HG03196 (cell line): ENCODE measurements at regions not wholly inside any gene's neighbourhood (a gene's known extent, or its start where the extent isn't known, plus 50 kb on each side); places are given as distances from the start of the nearest gene placed in this dataset.

Experiments used
- ATAC-seq: cut with Tn5 transposase; IDR thresholded peaks from one replicate; pipeline ENCODE4 v1.9.1; 2021; ENCODE audit not compliant: unreplicated experiment

GRCh38 chr4:43343298-43343697 lies 450.8 kb downstream of the GRXCR1 start:
- no peak for ATAC-seq

- no peak for ATAC-seq
Observed at GRCh38 chr4:43345323-43345925, 452.9 kb downstream of the GRXCR1 start.

- no peak for ATAC-seq
Observed at GRCh38 chr4:43348591-43348990, 456.1 kb downstream of the GRXCR1 start.

DNA sequence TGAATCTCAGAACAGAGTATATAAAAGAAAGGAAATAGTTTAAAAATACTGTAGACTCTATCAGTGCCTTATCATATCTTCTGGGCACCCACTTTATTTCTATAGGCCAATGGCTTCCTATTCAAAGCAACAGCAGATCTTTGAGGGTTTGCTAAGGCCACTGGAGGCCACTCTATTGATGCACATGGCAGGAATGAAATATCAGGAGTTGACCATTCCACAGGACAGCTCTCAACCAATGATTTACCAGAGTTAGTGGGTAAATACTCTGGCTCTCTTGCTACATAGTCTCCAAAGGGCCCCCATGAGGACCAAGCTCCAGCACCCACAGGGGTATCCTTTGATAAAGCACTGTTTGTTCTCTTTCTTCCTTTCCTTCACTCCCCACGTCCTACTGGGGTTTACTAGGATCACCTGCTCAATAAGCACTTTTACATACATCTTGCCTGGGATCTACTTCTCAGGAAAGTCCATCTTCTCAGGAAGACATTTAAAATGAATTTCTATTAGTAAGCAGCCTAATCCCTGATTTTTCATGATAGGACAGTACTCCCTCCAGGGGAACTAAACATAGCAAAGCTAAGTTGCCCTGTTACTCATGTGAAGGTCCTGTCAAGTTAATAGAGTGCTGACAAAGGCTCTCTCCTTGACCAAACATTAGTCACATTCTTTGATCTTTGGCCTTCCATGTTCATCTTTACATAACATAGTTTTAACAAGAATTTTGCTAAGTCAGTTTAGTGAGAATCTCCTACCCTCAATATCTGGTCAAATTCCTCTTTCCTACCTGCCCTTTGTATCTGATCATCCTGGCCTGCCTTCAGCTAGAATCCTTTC lies 459.7 kb downstream of the GRXCR1 start:
- no peak for ATAC-seq

DNA sequence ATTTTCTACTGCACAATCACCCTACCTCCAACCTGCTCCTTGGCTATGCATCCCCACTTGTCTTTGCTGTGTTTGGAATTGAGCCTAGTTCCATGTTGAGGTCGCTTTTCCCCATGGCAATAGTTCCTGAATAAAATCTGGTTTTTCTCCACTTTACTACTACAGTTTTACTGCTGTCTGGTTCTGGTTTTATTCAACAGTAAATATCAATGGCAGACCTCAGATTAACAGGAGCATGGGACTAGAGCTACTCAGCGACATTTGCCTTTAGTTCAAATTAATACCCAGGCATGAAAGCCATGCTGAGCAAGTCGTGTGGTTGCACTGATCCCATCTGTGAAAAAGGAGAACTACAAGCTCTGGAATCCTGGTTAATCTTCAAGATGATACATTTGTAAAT lies 460.3 kb downstream of the GRXCR1 start:
- no peak for ATAC-seq

- no peak for ATAC-seq
Observed at GRCh38 chr4:43353552-43353951, 461.0 kb downstream of the GRXCR1 start.

- ATAC-seq = no peak
Observed at GRCh38 chr4:43356786-43357185, 464.3 kb downstream of the GRXCR1 start.

GRCh38 chr4:43357252-43357974 lies 464.9 kb downstream of the GRXCR1 start:
- ATAC-seq = no peak

DNA sequence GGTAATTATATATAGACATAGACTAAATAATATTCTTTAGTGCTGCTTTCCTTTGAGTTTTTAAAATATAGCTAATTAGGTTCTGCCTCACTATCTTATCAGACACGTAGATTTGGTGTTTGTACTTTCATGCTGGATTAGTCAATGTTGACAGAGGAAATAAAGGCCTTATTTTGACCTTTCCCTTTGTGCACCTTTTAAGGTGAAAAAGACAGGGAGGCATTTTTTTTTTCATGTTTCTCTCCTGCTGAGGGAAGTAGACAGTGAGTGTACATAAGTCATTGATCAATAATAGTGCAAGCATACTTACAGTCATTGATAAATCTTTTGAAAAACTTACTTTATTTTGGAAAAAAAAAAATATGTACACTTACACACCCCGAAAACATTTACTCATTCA lies 467.8 kb downstream of the GRXCR1 start:
- ATAC-seq = no peak

DNA sequence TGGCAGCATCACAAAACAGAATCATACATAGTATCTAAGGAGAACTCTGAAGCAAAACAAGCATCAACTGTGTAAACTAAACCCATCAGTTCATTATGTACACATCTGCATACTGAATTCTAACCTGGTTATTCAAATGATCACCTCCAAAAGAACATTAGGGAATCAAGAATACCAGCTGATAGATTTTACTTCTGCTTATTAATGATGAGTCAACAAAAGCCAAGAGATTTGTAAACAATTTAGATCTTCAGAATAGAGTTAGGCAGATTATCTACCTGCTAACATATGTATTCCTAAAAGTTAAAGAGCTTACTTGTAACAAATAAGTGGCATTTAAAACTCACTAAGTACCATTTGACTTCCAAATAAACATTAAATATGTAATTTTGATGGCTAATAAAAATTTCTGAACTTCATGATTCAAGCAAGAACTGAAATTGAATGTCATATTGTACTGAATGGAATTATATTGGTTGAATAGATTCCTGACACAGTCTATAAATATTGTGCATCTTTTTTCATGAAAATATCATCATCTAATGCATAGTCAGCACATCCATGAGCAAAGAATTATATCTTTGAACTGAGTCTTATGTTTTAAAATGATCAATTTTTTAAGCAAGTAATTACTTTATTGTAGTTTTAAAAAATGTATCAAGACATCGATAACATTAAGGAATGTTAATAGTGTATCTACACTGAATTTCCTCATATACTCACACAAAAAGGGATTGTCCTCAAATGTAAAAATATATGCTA lies 470.5 kb downstream of the GRXCR1 start:
- ATAC-seq = no peak

DNA sequence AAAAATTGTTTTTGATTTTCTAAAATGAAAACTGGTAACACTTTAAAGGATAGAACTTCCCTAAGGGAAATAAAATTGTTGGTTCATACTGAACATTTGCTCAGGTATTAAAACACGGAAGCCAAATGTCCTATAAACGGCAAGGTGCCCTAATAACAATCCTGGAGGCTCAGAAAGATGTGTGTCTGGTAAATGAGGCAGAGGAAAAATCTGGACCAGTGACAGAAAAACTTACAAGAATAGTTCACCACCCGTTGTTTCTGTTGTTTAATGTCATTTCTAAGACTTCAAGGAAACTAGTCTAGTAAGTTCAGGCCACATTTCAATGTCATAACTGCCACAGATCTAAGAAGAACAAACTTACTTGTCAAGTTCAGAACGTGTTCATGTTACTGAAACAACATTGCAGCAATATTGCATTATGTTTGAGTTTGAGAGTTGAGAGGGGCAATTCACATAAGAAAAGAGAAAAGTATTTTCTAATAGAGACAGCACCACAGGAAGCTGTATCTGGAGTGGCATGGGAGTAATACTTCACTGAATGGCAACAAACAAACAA lies 476.6 kb downstream of the GRXCR1 start:
- ATAC-seq = no peak

DNA sequence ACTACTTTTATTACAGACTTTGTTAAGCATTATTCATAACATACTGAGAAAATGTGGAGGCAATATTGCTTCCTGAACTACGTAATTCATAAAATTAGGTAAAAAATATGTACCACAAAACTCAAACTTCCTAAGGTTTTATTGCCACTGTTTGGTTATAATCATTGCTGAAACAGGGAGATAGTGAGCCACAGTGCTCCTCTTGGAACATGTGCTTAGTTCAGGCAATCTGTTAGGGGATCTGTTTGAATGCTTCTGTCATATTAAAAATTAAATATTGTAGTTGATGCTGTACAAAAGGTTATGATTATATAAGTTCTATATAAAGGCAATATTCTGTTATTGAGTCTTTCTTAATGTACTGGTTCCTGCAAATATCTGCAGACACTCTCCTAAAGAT lies 480.7 kb downstream of the GRXCR1 start:
- ATAC-seq = no peak

DNA sequence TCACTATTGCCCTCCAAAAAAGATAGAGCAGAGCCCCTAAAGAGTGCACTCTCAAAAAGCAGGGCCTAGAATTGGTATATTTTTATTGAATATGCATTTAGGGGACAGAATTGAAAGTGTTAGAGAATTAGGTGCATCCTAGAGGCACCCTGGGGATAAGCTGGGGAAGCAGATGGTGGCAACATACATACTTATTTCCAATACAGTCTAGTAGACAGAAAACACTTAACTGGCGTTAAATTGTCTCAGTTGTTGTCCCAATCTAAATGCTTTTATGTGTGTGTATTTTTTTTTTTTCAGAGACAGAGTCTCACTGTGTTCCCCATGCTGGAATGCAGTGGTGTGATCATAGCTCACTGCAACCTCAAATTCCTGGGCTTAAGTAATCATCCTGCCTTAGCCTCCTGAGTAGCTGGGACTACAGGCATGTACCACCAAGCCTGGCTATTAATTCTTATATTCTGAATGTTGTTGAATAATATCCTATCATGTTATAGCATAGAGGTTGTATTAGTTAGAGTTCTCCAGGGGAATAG lies 481.8 kb downstream of the GRXCR1 start:
- ATAC-seq = no peak

- no peak for ATAC-seq
Observed at GRCh38 chr4:43379016-43379415, 486.5 kb downstream of the GRXCR1 start.

DNA sequence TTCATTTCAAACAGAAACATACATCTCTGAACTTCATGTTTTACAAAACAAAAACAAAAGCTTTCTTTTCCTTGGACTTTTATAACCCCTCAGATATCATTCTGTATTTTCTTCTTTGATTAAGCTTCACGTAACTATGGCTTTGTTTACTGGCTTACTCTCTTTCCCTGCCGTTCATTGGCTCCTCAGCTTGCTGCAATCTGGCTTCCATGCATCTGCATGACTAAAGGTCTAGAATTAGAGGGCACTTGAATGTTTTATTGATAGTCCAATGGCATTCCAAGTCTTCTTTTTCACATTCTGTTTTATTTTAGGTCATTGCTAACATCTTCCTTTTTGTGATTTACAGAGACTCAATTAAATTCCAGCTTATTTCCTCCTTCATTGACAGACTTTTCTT lies 487.6 kb downstream of the GRXCR1 start:
- ATAC-seq = no peak

- ATAC-seq = no peak
Observed at GRCh38 chr4:43391069-43391468, 498.6 kb downstream of the GRXCR1 start.

DNA sequence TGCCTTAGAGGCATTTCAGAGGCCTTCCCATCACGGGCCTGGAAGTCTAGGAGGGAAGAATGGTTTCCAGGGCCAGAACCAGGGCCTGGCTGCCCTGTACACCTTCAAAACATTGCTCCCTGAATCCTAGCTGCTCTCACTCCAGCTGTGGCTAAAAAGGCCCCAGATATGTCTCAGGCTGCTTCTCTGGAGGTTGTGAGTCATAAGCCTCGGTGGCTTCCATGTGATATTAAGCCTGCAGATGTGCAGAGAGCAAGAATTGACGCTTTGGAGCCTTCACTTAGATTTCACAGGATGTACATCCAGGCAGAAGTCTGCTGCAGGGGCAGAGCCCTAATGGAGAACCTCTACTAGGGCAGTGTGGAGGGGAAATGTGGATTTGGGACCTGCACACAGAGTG lies 502.5 kb downstream of the GRXCR1 start:
- no peak for ATAC-seq

DNA sequence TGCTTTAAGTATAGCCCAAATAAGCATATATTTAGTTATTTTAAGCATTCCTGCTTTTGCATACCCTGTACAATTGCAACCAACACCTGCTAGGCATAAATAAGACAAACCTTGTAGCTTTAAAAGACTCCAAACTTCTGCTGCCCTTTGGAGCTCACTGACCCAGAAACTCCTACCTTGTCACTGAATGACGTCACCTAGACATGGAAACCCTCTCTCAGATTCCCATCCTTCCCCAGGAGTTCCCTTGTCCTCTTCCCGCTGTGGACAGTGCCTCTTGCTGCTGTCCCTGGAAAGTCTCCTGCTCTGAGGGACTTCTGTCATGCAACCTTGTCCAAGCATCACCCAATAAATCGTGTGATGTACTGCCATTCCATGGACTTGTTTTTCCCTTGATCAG lies 507.2 kb downstream of the GRXCR1 start:
- ATAC-seq = no peak

DNA sequence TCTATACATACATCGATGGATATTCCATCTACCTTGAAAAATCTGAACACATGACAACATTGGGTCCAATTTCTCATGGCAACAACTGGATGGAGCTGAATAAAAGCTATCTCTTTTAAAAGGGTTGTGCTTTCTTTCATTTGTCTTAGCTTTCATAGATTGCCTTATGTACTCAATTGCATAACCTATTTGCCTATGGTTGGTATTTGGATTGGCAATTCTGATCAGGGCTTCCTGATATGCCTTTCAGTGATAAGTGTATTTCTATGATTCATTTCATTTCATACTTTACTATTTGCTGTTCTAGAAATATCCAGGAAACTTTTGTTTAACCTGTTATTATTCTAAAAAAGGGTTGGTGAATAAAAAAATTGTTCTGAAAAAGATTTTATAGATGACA lies 509.9 kb downstream of the GRXCR1 start:
- no peak for ATAC-seq

DNA sequence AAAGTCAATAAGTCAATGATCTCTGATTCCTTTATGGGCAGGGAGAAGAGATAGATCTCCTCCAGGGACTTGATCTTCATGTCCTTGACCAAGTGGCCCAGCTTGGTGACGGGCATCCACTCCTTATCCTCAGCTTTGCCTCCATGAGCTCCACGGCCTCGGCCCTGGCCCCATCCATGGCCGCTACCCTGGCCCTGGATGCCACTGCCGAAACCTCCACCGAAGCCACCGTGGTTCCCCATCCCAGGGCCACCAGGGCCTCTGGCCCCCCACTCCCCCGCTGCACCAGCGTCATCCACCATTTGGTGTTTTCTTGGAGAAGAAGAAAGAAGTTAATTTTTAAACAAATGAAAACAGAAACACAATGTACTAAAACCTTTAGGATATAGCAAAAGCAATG lies 518.1 kb downstream of the GRXCR1 start:
- no peak for ATAC-seq

DNA sequence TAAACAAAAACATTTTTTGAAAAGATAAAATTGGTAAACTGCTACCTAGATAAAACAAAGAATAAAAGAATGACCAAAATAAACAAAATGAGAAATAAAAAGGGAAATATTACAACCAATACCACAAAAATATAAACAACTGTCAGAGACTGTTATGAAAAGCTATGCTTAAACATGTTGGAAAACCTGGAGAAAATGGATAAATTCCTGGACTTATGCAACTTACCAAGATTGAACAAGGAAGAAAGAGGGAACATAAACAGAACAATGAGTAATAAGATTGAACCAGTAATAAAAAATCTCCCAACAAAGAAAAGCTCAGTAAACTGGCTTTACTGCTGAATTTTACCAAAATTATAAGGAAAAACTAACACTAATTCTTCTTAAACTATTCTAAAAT lies 518.7 kb downstream of the GRXCR1 start:
- no peak for ATAC-seq
